Endothelial cell of umbilical vein (primary cell): ENCODE measurements at regions not wholly inside any gene's neighbourhood (a gene's known extent, or its start where the extent isn't known, plus 50 kb on each side); places are given as distances from the start of the nearest gene placed in this dataset.

Experiments used
- BruUV-seq: library from RNA; stranded (reverse); fragments of 400-500 nt; replicated peaks from 2 replicates; lab custom pipeline; 2021; lab: Mats Ljungman, UMichigan
- CTCF ChIA-PET: fragments of 300-600, 350-600 bp; sonication (Branson Sonifier 250); formaldehyde crosslinking; loops from one replicate; lab custom pipeline; 2021; ENCODE audit warnings: antibody characterized with exemption, inconsistent platforms; lab: Charles Lee
- POLR2A ChIA-PET: fragments of 300-600, 350-600 bp; sonication (Branson Sonifier 250); formaldehyde crosslinking; loops from one replicate; lab custom pipeline; 2021; ENCODE audit warnings: antibody characterized with exemption, inconsistent platforms; lab: Charles Lee
- DNase-seq: peaks from one replicate; pipeline ENCODE4 v3.0.0-alpha.2; 2011; ENCODE audit warnings: low read depth, low spot score
- FAIRE-seq: peaks from 2 replicates; lab custom pipeline; 2011; peaks lifted over from hg19 to GRCh38; lab: Jason Lieb, UNC
- H2AFZ ChIP-seq: 2 replicates; pipeline ENCODE4 v1.6.0; 2012; ENCODE audit warnings: low read depth, low read length, control low read depth, inconsistent platforms
- H3K27ac ChIP-seq: 2 replicates; pipeline ENCODE4 v1.5.1; 2011; ENCODE audit warnings: low read depth, mild to moderate bottlenecking, control low read depth, low read length, moderate library complexity; ENCODE audit not compliant: insufficient read depth
- H3K27me3 ChIP-seq, 2 experiments: 2 replicates each; pipeline versions ENCODE4 v1.6.0 to v1.6.1; 2011; ENCODE audit warnings: low read length in 2 of 2, mixed read lengths in 1 of 2; ENCODE audit not compliant: control insufficient read depth in 2 of 2, insufficient read depth in 2 of 2
- H3K36me3 ChIP-seq, 2 experiments: 2 replicates in 1 of 2; 3 replicates in 1 of 2; pipeline ENCODE4 v1.5.1; 2011; ENCODE audit warnings: low read length in 2 of 2, mild to moderate bottlenecking in 1 of 2, moderate library complexity in 1 of 2; ENCODE audit not compliant: control insufficient read depth in 2 of 2, insufficient read depth in 2 of 2; ENCODE audit errors: extremely low read depth in 1 of 2
- H3K4me1 ChIP-seq: 3 replicates; pipeline ENCODE4 v1.5.1; 2011; ENCODE audit warnings: mild to moderate bottlenecking, low read length; ENCODE audit not compliant: control insufficient read depth, insufficient read depth; ENCODE audit errors: extremely low read depth
- H3K4me2 ChIP-seq: 2 replicates; pipeline ENCODE4 v1.6.1; 2011; ENCODE audit warnings: low read length, control low read depth, mixed read lengths; ENCODE audit not compliant: insufficient read depth
- H3K4me3 ChIP-seq, 3 experiments: fragments of 200-600 bp in 1 of 3; sonication (generic), shearing (Covaris generic) in 1 of 3; replicated peaks in 1 of 3; 2 replicates each; pipeline ENCODE4 v1.5.1; 2011 to 2016; ENCODE audit warnings: control low read depth in 3 of 3, low read length in 3 of 3, mild to moderate bottlenecking in 2 of 3, inconsistent platforms in 1 of 3, low read depth in 1 of 3, moderate library complexity in 1 of 3; ENCODE audit not compliant: insufficient read depth in 1 of 3
- H3K79me2 ChIP-seq: 2 replicates; pipeline ENCODE4 v1.6.0; 2012; ENCODE audit warnings: low read length, inconsistent platforms; ENCODE audit not compliant: control insufficient read depth, insufficient read depth
- H3K9ac ChIP-seq: replicated peaks from 2 replicates; pipeline ENCODE3; 2011; ENCODE audit warnings: low read length, control low read depth; ENCODE audit not compliant: insufficient read depth; ENCODE audit errors: extremely low read depth
- H3K9me1 ChIP-seq: replicated peaks from 3 replicates; pipeline ENCODE4 v1.6.0; 2011; ENCODE audit warnings: mild to moderate bottlenecking, low read length; ENCODE audit not compliant: control insufficient read depth, insufficient read depth; ENCODE audit errors: extremely low read depth
- H3K9me3 ChIP-seq: replicated peaks from 2 replicates; pipeline ENCODE4 v1.5.1; 2012; ENCODE audit warnings: low read length, inconsistent platforms; ENCODE audit not compliant: control insufficient read depth, insufficient read depth
- H4K20me1 ChIP-seq: replicated peaks from 2 replicates; pipeline ENCODE3; 2011; ENCODE audit warnings: mild to moderate bottlenecking, low read length; ENCODE audit not compliant: control insufficient read depth, insufficient read depth; ENCODE audit errors: extremely low read depth
- CTCF ChIP-seq, 2 donors: IDR thresholded peaks; 1 replicate in 1 of 2; 2 replicates in 1 of 2; pipeline ENCODE4 v1.5.1; 2011; ENCODE audit warnings: low read length in 2 of 2, mild to moderate bottlenecking in 2 of 2, moderate library complexity in 2 of 2, control low read depth in 1 of 2, inconsistent platforms in 1 of 2, low read depth in 1 of 2; ENCODE audit not compliant: insufficient read depth in 1 of 2; ENCODE audit errors: extremely low read depth in 1 of 2
- MAX ChIP-seq: IDR thresholded peaks from 2 replicates; pipeline ENCODE4 v1.6.1; 2011; ENCODE audit not compliant: insufficient read depth, insufficient read length
- POLR2AphosphoS5 ChIP-seq: IDR thresholded peaks from 2 replicates; pipeline ENCODE4 v1.6.1; 2012; ENCODE audit warnings: low read depth, mild to moderate bottlenecking, control low read depth, low read length, moderate library complexity; ENCODE audit not compliant: insufficient read depth
- dilution Hi-C: fragments of 300-500 bp; cut with MboI; formaldehyde crosslinking; loops from one replicate; pipeline ENCODE4 v1.15.0; 2019; ENCODE audit warnings: low sequenced_read_pairs; ENCODE audit not compliant: extremely low pct_ligation_motif_present
- intact Hi-C: fragments of 100-400 bp; cut with micrococcal nuclease; formaldehyde crosslinking; loops from one replicate; pipeline ENCODE4 v1.10.0; 2022

- POLR2A ChIA-PET, result no interaction called here
- CTCF ChIA-PET, result no interaction called here
Observed at GRCh38 chr12:69057742-69058141, 124.8 kb upstream of the CPM start.

More at GRCh38 chr12:69057742-69058141, 124.8 kb upstream of the CPM start:
- DNase-seq, result no peak
- H2AFZ ChIP-seq, result no peak overlapping the region
- H3K9me3 ChIP-seq, result no peaks in the 10 kb centered on the region
- peaks cover 10% of the 10 kb centered on the region for H3K4me1 ChIP-seq
- no peak overlapping the region for H3K4me3 ChIP-seq
- H3K36me3 ChIP-seq, result no peaks in the 10 kb centered on the region
- no peak overlapping the region for H3K4me2 ChIP-seq
- no peaks in the 10 kb centered on the region for H4K20me1 ChIP-seq
- dilution Hi-C loops (no loop called here), intact Hi-C loops (no loop called here)
- no TSS peak for BruUV-seq
- no peak for FAIRE-seq
- no peak overlapping the region for H3K27ac ChIP-seq
- H3K9ac ChIP-seq, result no peak overlapping the region
- peaks cover 0 to 4% of the 10 kb centered on the region in 2 experiments for H3K27me3 ChIP-seq
- no peaks in the 10 kb centered on the region for H3K79me2 ChIP-seq
- no peaks in the 10 kb centered on the region for H3K9me1 ChIP-seq
- TF ChIP-seq MAX, result no peak
- TF ChIP-seq CTCF (IDR thresholded peaks at IDR 0.05; ENCODE audit: extremely low read depth in 1 of 2, insufficient read depth in 1 of 2, low read depth in 1 of 2, low read length in 2 of 2), result no peak
- TF ChIP-seq POLR2AphosphoS5, result no peak
